Neutrophil (primary cell): ENCODE measurements at regions not wholly inside any gene's neighbourhood (a gene's known extent, or its start where the extent isn't known, plus 50 kb on each side); places are given as distances from the start of the nearest gene placed in this dataset.

Experiments used
- H3K27ac ChIP-seq: fragments of 200-600 bp; sonication (generic); 2 replicates; pipeline ENCODE4 v1.5.1; 2016; ENCODE audit warnings: mild to moderate bottlenecking, moderate library complexity
- H3K27me3 ChIP-seq: fragments of 200-600 bp; sonication (generic); 2 replicates; pipeline ENCODE4 v1.6.0; 2016; ENCODE audit warnings: mild to moderate bottlenecking
- H3K36me3 ChIP-seq: fragments of 200-600 bp; sonication (generic); 2 replicates; pipeline ENCODE4 v1.5.1; 2017
- H3K4me1 ChIP-seq, 2 experiments: fragments of 200-600 bp in 1 of 2; sonication (generic) in 1 of 2; 1 replicate in 1 of 2; 2 replicates in 1 of 2; pipeline versions ENCODE4 v1.5.1 to v1.6.1; 2013 to 2016; ENCODE audit warnings: low read depth in 1 of 2, low read length in 1 of 2, mild to moderate bottlenecking in 1 of 2, moderate library complexity in 1 of 2; ENCODE audit not compliant: control insufficient read depth in 1 of 2, insufficient read depth in 1 of 2
- H3K4me3 ChIP-seq, 2 experiments: fragments of 200-600 bp in 1 of 2; sonication (generic) in 1 of 2; 1 replicate in 1 of 2; 2 replicates in 1 of 2; pipeline ENCODE4 v1.5.1; 2013 to 2016; ENCODE audit warnings: low read depth in 1 of 2, low read length in 1 of 2, mild to moderate bottlenecking in 1 of 2, moderate library complexity in 1 of 2
- H3K9me3 ChIP-seq: fragments of 200-600 bp; sonication (generic); 2 replicates; pipeline ENCODE4 v1.5.1; 2016
- TF ChIP-seq, protein P1 (sequence below): fragments of 200-600 bp; sonication (generic); IDR thresholded peaks from 2 replicates; pipeline ENCODE4 v1.5.1; 2016; ENCODE audit warnings: antibody characterized with exemption

DNA sequence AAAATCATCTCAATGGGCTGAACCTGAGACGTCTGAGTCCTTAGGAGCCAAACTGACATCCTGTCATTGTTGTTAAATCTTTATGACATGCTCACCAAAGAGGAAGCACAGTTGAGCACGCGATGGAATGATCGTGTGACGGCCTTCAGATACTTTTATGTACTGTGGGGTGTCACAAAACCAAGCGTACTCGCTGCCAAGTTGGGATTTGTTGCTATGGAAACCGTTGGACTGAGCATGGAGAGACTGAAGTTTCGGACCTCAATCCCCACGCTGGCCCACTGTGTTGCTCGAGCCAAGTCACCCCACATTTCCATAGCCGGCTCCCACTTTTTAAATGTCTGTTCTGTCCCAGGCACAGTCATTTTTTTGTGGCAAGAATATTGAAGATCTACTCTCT, 222.8 kb upstream of the SDK2 start:
- H3K4me3 ChIP-seq: no peak overlapping the region
- TF ChIP-seq, protein P1, sequence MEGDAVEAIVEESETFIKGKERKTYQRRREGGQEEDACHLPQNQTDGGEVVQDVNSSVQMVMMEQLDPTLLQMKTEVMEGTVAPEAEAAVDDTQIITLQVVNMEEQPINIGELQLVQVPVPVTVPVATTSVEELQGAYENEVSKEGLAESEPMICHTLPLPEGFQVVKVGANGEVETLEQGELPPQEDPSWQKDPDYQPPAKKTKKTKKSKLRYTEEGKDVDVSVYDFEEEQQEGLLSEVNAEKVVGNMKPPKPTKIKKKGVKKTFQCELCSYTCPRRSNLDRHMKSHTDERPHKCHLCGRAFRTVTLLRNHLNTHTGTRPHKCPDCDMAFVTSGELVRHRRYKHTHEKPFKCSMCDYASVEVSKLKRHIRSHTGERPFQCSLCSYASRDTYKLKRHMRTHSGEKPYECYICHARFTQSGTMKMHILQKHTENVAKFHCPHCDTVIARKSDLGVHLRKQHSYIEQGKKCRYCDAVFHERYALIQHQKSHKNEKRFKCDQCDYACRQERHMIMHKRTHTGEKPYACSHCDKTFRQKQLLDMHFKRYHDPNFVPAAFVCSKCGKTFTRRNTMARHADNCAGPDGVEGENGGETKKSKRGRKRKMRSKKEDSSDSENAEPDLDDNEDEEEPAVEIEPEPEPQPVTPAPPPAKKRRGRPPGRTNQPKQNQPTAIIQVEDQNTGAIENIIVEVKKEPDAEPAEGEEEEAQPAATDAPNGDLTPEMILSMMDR: no peak
- no peaks in the 10 kb centered on the region for H3K9me3 ChIP-seq

GRCh38 chr17:73870068-73870467, 225.8 kb upstream of the SDK2 start:
- Histone ChIP-seq H3K4me3 (no peak overlapping the region), H3K4me1 (no peaks in the 10 kb centered on the region)
- TF ChIP-seq, protein P1: no peak

More for the DNA sequence above, 222.8 kb upstream of the SDK2 start:
- H3K36me3 ChIP-seq: no peaks in the 10 kb centered on the region
- H3K4me1 ChIP-seq: no peaks in the 10 kb centered on the region
- H3K27me3 ChIP-seq: peaks cover 4% of the 10 kb centered on the region
- H3K27ac ChIP-seq: no peak overlapping the region

GRCh38 chr17:73870473-73870872, 226.2 kb upstream of the SDK2 start:
- no peaks in the 10 kb centered on the region for H3K9me3 ChIP-seq
- H3K4me3 ChIP-seq: no peak overlapping the region
- H3K27ac ChIP-seq: no peak overlapping the region
- no peaks in the 10 kb centered on the region for H3K36me3 ChIP-seq
- TF ChIP-seq, protein P1: no peak
- no peaks in the 10 kb centered on the region for H3K4me1 ChIP-seq
- H3K27me3 ChIP-seq: peaks cover 4% of the 10 kb centered on the region

More at GRCh38 chr17:73870068-73870467, 225.8 kb upstream of the SDK2 start:
- peaks cover 4% of the 10 kb centered on the region for H3K27me3 ChIP-seq
- H3K9me3 ChIP-seq: no peaks in the 10 kb centered on the region
- H3K27ac ChIP-seq: no peak overlapping the region
- no peaks in the 10 kb centered on the region for H3K36me3 ChIP-seq

GRCh38 chr17:73872816-73873215, 228.6 kb upstream of the SDK2 start:
- H3K4me1 ChIP-seq: no peaks in the 10 kb centered on the region
- peaks cover 4% of the 10 kb centered on the region for H3K27me3 ChIP-seq
- no peak overlapping the region for H3K27ac ChIP-seq
- TF ChIP-seq, protein P1: no peak
- no peak overlapping the region for H3K4me3 ChIP-seq
- H3K36me3 ChIP-seq: no peaks in the 10 kb centered on the region
- H3K9me3 ChIP-seq: no peaks in the 10 kb centered on the region

DNA sequence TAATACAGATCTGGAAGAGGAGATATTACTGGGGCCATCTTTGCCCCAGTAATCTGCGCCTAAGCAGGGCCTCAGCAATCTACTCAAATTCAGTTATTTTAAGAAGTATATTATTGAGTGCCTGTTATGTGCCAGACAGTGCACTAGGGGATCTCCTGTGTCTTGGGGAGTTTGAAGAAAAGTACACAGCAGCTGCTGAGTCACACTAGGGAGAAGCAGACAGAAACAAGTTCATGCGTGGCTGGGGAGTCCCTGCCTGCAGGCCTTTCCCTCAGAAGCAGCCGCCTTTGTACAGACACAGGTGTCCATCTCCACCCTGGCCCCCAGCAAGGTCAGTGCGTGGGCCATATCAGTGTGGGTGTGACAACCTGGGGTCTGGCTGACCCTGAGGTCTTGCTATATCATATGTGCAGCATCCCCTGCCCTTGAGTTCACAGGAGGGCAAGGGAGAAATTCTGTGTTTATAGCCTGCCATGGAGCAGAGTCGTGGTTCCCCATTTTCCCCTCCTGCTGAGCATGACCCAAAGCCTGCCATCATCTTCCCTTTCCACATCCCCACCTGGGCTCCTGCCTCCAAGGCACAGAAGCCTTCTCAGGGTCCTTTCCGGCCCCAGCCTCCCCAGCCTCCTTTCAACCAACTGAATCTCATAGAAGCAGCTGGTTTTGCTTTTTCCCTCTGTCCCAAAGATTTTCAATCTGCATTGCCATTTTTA, 229.9 kb upstream of the SDK2 start:
- Histone ChIP-seq H3K9me3 (no peaks in the 10 kb centered on the region), H3K36me3 (no peaks in the 10 kb centered on the region)
- TF ChIP-seq, protein P1: no peak

More for the DNA sequence above, 229.9 kb upstream of the SDK2 start:
- H3K27me3 ChIP-seq: peaks cover 4% of the 10 kb centered on the region
- no peak overlapping the region for H3K4me3 ChIP-seq
- H3K27ac ChIP-seq: no peak overlapping the region
- H3K4me1 ChIP-seq: no peaks in the 10 kb centered on the region
